ENCODE measurements at regions not wholly inside any gene's neighbourhood (a gene's known extent, or its start where the extent isn't known, plus 50 kb on each side); places are given as distances from the start of the nearest gene placed in this dataset.

GRCh38 chr2:220697011-220697410 lies 875.1 kb downstream of the EPHA4 start:
- H3K36me3 Mint-ChIP-seq (ENCODE audit: low read depth) = no peaks in the 10 kb centered on the region
- H3K4me3 Mint-ChIP-seq = no peak overlapping the region
- TF ChIP-seq CTCF (conservative IDR thresholded peaks at IDR 0.05) = no peak
- no peak for DNase-seq (ENCODE audit: low read depth, low spot score)
- H3K27me3 Mint-ChIP-seq (ENCODE audit: low read depth) = no peaks in the 10 kb centered on the region
- no peak overlapping the region for H3K27ac Mint-ChIP-seq (ENCODE audit: unreplicated experiment)
- H3K4me1 Mint-ChIP-seq = no peaks in the 10 kb centered on the region
- peaks cover 6% of the 10 kb centered on the region for H3K9me3 Mint-ChIP-seq

- no peak overlapping the region for H3K4me3 Mint-ChIP-seq
- no peak for TF ChIP-seq CTCF (conservative IDR thresholded peaks at IDR 0.05)
- H3K27me3 Mint-ChIP-seq (ENCODE audit: low read depth) = no peaks in the 10 kb centered on the region
- no peak overlapping the region for H3K27ac Mint-ChIP-seq (ENCODE audit: unreplicated experiment)
- peaks cover 6% of the 10 kb centered on the region for H3K9me3 Mint-ChIP-seq
- no peak for DNase-seq (ENCODE audit: low read depth, low spot score)
- no peaks in the 10 kb centered on the region for H3K36me3 Mint-ChIP-seq (ENCODE audit: low read depth)
- peaks cover 16% of the 10 kb centered on the region for H3K4me1 Mint-ChIP-seq
These were observed 871.0 kb downstream of the EPHA4 start for GRCh38 chr2:220701115-220701514.

GRCh38 chr2:220703279-220703678 lies 868.8 kb downstream of the EPHA4 start:
- Mint-ChIP-seq H3K36me3 (ENCODE audit: low read depth) (no peaks in the 10 kb centered on the region), H3K27ac (ENCODE audit: unreplicated experiment) (no peak overlapping the region), H3K9me3 (peaks cover 6% of the 10 kb centered on the region), H3K27me3 (ENCODE audit: low read depth) (no peaks in the 10 kb centered on the region), H3K4me1 (peaks cover 16% of the 10 kb centered on the region), H3K4me3 (no peak overlapping the region)
- DNase-seq (ENCODE audit: low read depth, low spot score) = no peak
- TF ChIP-seq CTCF (conservative IDR thresholded peaks at IDR 0.05) = no peak

GRCh38 chr2:220704081-220704480 lies 868.0 kb downstream of the EPHA4 start:
- DNase-seq (ENCODE audit: low read depth, low spot score) = no peak
- TF ChIP-seq CTCF (conservative IDR thresholded peaks at IDR 0.05) = no peak
- peaks cover 6% of the 10 kb centered on the region for H3K9me3 Mint-ChIP-seq
- H3K36me3 Mint-ChIP-seq (ENCODE audit: low read depth) = no peaks in the 10 kb centered on the region
- H3K27me3 Mint-ChIP-seq (ENCODE audit: low read depth) = no peaks in the 10 kb centered on the region
- peaks cover 17% of the 10 kb centered on the region for H3K4me1 Mint-ChIP-seq
- H3K27ac Mint-ChIP-seq (ENCODE audit: unreplicated experiment) = no peak overlapping the region
- H3K4me3 Mint-ChIP-seq = no peak overlapping the region

GRCh38 chr2:220704810-220705209 lies 867.3 kb downstream of the EPHA4 start:
- no peak for TF ChIP-seq CTCF (conservative IDR thresholded peaks at IDR 0.05)
- no peak overlapping the region for H3K27ac Mint-ChIP-seq (ENCODE audit: unreplicated experiment)

GRCh38 chr2:220705678-220706077 lies 866.4 kb downstream of the EPHA4 start:
- H3K9me3 Mint-ChIP-seq = peaks cover 6% of the 10 kb centered on the region
- no peak overlapping the region for H3K4me3 Mint-ChIP-seq
- H3K36me3 Mint-ChIP-seq (ENCODE audit: low read depth) = no peaks in the 10 kb centered on the region
- no peak for TF ChIP-seq CTCF (conservative IDR thresholded peaks at IDR 0.05)
- H3K27me3 Mint-ChIP-seq (ENCODE audit: low read depth) = no peaks in the 10 kb centered on the region
- H3K4me1 Mint-ChIP-seq = peaks cover 29% of the 10 kb centered on the region
- H3K27ac Mint-ChIP-seq (ENCODE audit: unreplicated experiment) = no peak overlapping the region
- no peak for DNase-seq (ENCODE audit: low read depth, low spot score)

More at GRCh38 chr2:220704810-220705209, 867.3 kb downstream of the EPHA4 start:
- Mint-ChIP-seq H3K9me3 (peaks cover 6% of the 10 kb centered on the region), H3K27me3 (ENCODE audit: low read depth) (no peaks in the 10 kb centered on the region), H3K4me3 (no peak overlapping the region), H3K4me1 (peaks cover 24% of the 10 kb centered on the region), H3K36me3 (ENCODE audit: low read depth) (no peaks in the 10 kb centered on the region)
- no peak for DNase-seq (ENCODE audit: low read depth, low spot score)
